HEK293 (cell line): ENCODE measurements at regions not wholly inside any gene's neighbourhood (a gene's known extent, or its start where the extent isn't known, plus 50 kb on each side); places are given as distances from the start of the nearest gene placed in this dataset.
A peak's percentile ranks its signal among the peaks of the same experiment; 100 is the strongest.

ENCODE experiments used
- CTCF ChIA-PET: fragments of 350-600 bp; formaldehyde crosslinking; extraction: SDS; loops from one replicate; lab custom pipeline; 2021; ENCODE audit warnings: antibody characterized with exemption; lab: Yijun Ruan, JAX
- POLR2A ChIA-PET: fragments of 300-600 bp; formaldehyde crosslinking; extraction: SDS; loops from one replicate; lab custom pipeline; 2020; ENCODE audit warnings: antibody characterized with exemption, inconsistent platforms; lab: Yijun Ruan, JAX
- H3K27ac ChIP-seq: fragments of 200-500 bp; sonication (Bioruptor generic); 2 replicates; pipeline ENCODE4 v1.5.1; 2014; ENCODE audit warnings: low read depth, low read length, control low read depth, inconsistent platforms; ENCODE audit errors: extremely low read depth
- H3K36me3 ChIP-seq, 2 experiments: fragments of 200-500 bp in 1 of 2; sonication (Bioruptor generic) in 1 of 2; 1 replicate in 1 of 2; 2 replicates in 1 of 2; pipeline ENCODE4 v1.5.1; 2014 to 2017; ENCODE audit warnings: inconsistent platforms in 2 of 2, low read length in 2 of 2; ENCODE audit not compliant: control insufficient read depth in 2 of 2, insufficient read depth in 1 of 2
- H3K4me1 ChIP-seq: fragments of 200-500 bp; sonication (Bioruptor generic); 2 replicates; pipeline ENCODE4 v1.5.1; 2014; ENCODE audit warnings: mild to moderate bottlenecking, low read length, inconsistent platforms; ENCODE audit not compliant: control insufficient read depth, insufficient read depth
- H3K4me3 ChIP-seq: 2 replicates; pipeline ENCODE4 v1.5.1; 2011; ENCODE audit warnings: low read depth, mild to moderate bottlenecking, control low read depth, low read length, moderate library complexity
- H3K9me3 ChIP-seq: fragments of 200-500 bp; sonication (Bioruptor generic); 2 replicates; pipeline ENCODE4 v1.5.1; 2014; ENCODE audit warnings: low read depth, low read length, inconsistent platforms; ENCODE audit not compliant: control insufficient read depth, insufficient read depth
- AEBP2 ChIP-seq: fragments of 450-650 bp; formaldehyde crosslinking; IDR thresholded peaks from 2 replicates; pipeline ENCODE4 v1.5.1; 2016; ENCODE audit warnings: missing biosample characterization, missing genetic modification characterization, borderline replicate concordance
- BCL11A ChIP-seq: fragments of 450-650 bp; formaldehyde crosslinking; IDR thresholded peaks from 2 replicates; pipeline ENCODE4 v1.5.1; 2016; ENCODE audit warnings: low read depth, missing biosample characterization, missing genetic modification characterization
- MYNN ChIP-seq: fragments of 450-650 bp; formaldehyde crosslinking; IDR thresholded peaks from 2 replicates; pipeline ENCODE4 v1.5.1; 2016; ENCODE audit warnings: missing biosample characterization, missing genetic modification characterization, borderline replicate concordance
- ZBTB21 ChIP-seq: fragments of 450-650 bp; formaldehyde crosslinking; IDR thresholded peaks from 2 replicates; pipeline ENCODE4 v1.5.1; 2017; ENCODE audit warnings: missing biosample characterization, missing genetic modification characterization
- ZBTB26 ChIP-seq: fragments of 450-650 bp; formaldehyde crosslinking; optimal IDR thresholded peaks from 2 replicates; pipeline ENCODE3; 2016; ENCODE audit warnings: missing biosample characterization, mild to moderate bottlenecking, missing genetic modification characterization
- ZNF10 ChIP-seq: fragments of 450-650 bp; formaldehyde crosslinking; IDR thresholded peaks from 2 replicates; pipeline ENCODE4 v1.5.1; 2017; ENCODE audit warnings: missing biosample characterization, missing genetic modification characterization
- ZNF132 ChIP-seq: fragments of 450-650 bp; formaldehyde crosslinking; IDR thresholded peaks from 2 replicates; pipeline ENCODE4 v1.5.1; 2017; ENCODE audit warnings: missing biosample characterization, missing genetic modification characterization, borderline replicate concordance
- ZNF133 ChIP-seq: fragments of 450-650 bp; formaldehyde crosslinking; IDR thresholded peaks from 2 replicates; pipeline ENCODE4 v1.5.1; 2016; ENCODE audit warnings: missing biosample characterization, missing genetic modification characterization
- ZNF350 ChIP-seq: fragments of 450-650 bp; formaldehyde crosslinking; IDR thresholded peaks from 2 replicates; pipeline ENCODE4 v1.5.0; 2017; ENCODE audit warnings: missing biosample characterization, mild to moderate bottlenecking, missing genetic modification characterization
- ZNF366 ChIP-seq: fragments of 450-650 bp; formaldehyde crosslinking; conservative IDR thresholded peaks from 2 replicates; pipeline ENCODE4 v1.5.1; 2016; ENCODE audit warnings: missing biosample characterization, missing genetic modification characterization
- ZNF394 ChIP-seq: fragments of 450-650 bp; formaldehyde crosslinking; IDR thresholded peaks from 2 replicates; pipeline ENCODE4 v1.5.1; 2016; ENCODE audit warnings: missing biosample characterization, missing genetic modification characterization, mild to moderate bottlenecking, moderate library complexity, borderline replicate concordance
- ZNF398 ChIP-seq: fragments of 450-650 bp; formaldehyde crosslinking; IDR thresholded peaks from 2 replicates; pipeline ENCODE4 v1.5.1; 2017; ENCODE audit warnings: missing biosample characterization, missing genetic modification characterization
- ZNF416 ChIP-seq: fragments of 450-650 bp; formaldehyde crosslinking; IDR thresholded peaks from 2 replicates; pipeline ENCODE4 v1.5.1; 2016; ENCODE audit warnings: missing biosample characterization, missing genetic modification characterization
- ZNF513 ChIP-seq: fragments of 450-650 bp; IDR thresholded peaks from 2 replicates; pipeline ENCODE4 v1.5.1; 2018; ENCODE audit warnings: missing biosample characterization, missing genetic modification characterization
- ZNF521 ChIP-seq: fragments of 450-650 bp; formaldehyde crosslinking; IDR thresholded peaks from 2 replicates; pipeline ENCODE4 v1.5.1; 2017; ENCODE audit warnings: missing biosample characterization, mild to moderate bottlenecking, missing genetic modification characterization
- ZNF585B ChIP-seq: fragments of 450-650 bp; formaldehyde crosslinking; IDR thresholded peaks from 2 replicates; pipeline ENCODE4 v1.5.1; 2016; ENCODE audit warnings: missing biosample characterization, missing genetic modification characterization
- ZNF658 ChIP-seq: fragments of 450-650 bp; formaldehyde crosslinking; IDR thresholded peaks from 2 replicates; pipeline ENCODE4; 2016; ENCODE audit warnings: missing biosample characterization, missing genetic modification characterization
- ZNF843 ChIP-seq: fragments of 450-650 bp; formaldehyde crosslinking; IDR thresholded peaks from 2 replicates; pipeline ENCODE4 v1.5.1; 2016; ENCODE audit warnings: missing biosample characterization, missing genetic modification characterization
- ZSCAN4 ChIP-seq: fragments of 450-650 bp; formaldehyde crosslinking; IDR thresholded peaks from 2 replicates; pipeline ENCODE4 v1.5.1; 2017; ENCODE audit warnings: missing biosample characterization, missing genetic modification characterization

GRCh38 chr6:139871165-139871710 lies 496.8 kb upstream of the CITED2 start:
- POLR2A ChIA-PET: no interaction called here
- Histone ChIP-seq H3K9me3 (no peaks in the 10 kb centered on the region), H3K27ac (no peak overlapping the region), H3K4me3 (no peak overlapping the region), H3K36me3 (no peaks in the 10 kb centered on the region), H3K4me1 (peaks cover 3% of the 10 kb centered on the region; the same call in 1 of the 2 replicates)
- CTCF ChIA-PET: interaction anchor here (0.6 kb wide), 2 partner anchors 11 to 642 kb away, joined by 3 read pairs; no protein-coding TSS in a partner anchor
- TF ChIP-seq ZNF366 (tag by site-specific recombination): peak; percentile 67
- TF ChIP-seq MYNN: no peak

- TF ChIP-seq ZNF394 (tag by site-specific recombination) (no peak), ZNF10 (tag by site-specific recombination) (no peak), ZNF585B (no peak), ZBTB26 (tag by site-specific recombination) (no peak), ZSCAN4 (tag by site-specific recombination) (no peak), ZNF513 (tag by site-specific recombination) (no peak), ZNF658 (no peak), BCL11A (tag by site-specific recombination) (no peak), ZBTB21 (no peak), ZNF133 (no peak), ZNF350 (tag by site-specific recombination) (no peak), ZNF521 (no peak)
- Histone ChIP-seq H3K4me3 (no peak overlapping the region), H3K9me3 (no peaks in the 10 kb centered on the region), H3K36me3 (no peaks in the 10 kb centered on the region), H3K27ac (no peak overlapping the region), H3K4me1 (peaks cover 3% of the 10 kb centered on the region; the same call in 1 of the 2 replicates)
- ChIA-PET POLR2A (no interaction called here), CTCF (interaction anchor here (1.5 kb wide), 1 partner anchor 14 kb away, joined by 5 read pairs; no protein-coding TSS in a partner anchor)
Measured at GRCh38 chr6:139868576-139868975, 494.1 kb upstream of the CITED2 start.

GRCh38 chr6:139863964-139864363 lies 489.5 kb upstream of the CITED2 start:
- TF ChIP-seq ZNF843 (tag by site-specific recombination): no peak
- TF ChIP-seq AEBP2 (tag by site-specific recombination): no peak
- no peak for TF ChIP-seq ZNF513 (tag by site-specific recombination)
- TF ChIP-seq ZNF398 (tag by site-specific recombination): no peak
- TF ChIP-seq ZNF132 (tag by site-specific recombination): no peak
- TF ChIP-seq ZNF416: no peak
- TF ChIP-seq, all 188 proteins: peak for 0
- CTCF ChIA-PET: interaction anchor here (0.6 to 1.4 kb wide), 2 partner anchors 11 to 17 kb away, joined by 3 to 4 read pairs; no protein-coding TSS in a partner anchor
- POLR2A ChIA-PET: no interaction called here
- no peaks in the 10 kb centered on the region for H3K4me1 ChIP-seq
- H3K36me3 ChIP-seq: no peaks in the 10 kb centered on the region
- no peak overlapping the region for H3K4me3 ChIP-seq
- H3K9me3 ChIP-seq: no peaks in the 10 kb centered on the region
- H3K27ac ChIP-seq: no peak overlapping the region
